ENCODE measurements at regions not wholly inside any gene's neighbourhood (a gene's known extent, or its start where the extent isn't known, plus 50 kb on each side); places are given as distances from the start of the nearest gene placed in this dataset.
"Not testable (repeated sequence)": the region's sequence is repeated elsewhere in the genome, so short reads cannot be mapped to it uniquely, and the experiment has no call there.

DNA sequence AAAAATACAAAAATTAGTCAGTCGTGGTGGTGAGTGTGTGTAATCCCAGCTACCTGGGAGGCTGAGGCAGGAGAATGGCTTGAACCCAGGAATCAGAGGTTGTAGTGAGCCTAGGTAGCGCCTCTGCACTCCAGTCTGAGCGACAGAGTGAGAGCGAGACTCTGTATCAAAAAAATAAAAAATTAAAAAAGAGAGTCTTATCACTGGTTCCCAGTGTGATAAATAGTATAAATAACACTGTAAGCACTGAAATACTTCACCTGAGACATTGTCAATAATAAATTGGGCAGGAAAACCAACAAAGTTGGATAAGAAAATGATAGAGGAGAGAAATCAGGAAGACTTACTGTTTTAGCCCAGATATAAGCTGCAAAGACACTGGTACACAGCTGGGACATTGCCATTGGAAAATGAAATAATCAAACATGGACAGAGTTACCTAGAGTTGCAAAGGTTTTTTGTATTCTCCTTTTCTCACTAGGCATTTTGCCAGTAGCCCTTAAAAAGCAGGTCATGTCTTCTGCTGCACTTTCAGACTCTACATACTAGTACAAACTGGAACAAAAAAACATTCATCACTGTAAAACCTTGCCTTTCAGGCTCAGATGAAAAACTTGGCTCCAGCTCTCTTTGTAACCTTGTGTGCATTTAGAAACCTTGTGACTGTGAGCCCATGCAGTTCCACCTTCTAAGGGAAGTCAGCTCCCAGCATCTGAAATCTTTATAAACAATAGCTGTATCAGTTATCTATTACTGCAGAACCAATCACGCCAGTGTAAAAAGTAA lies 55.0 kb upstream of the PPP1R2C start:
- DNase-seq (ENCODE audit: low read depth in 2 of 2), result no peak

DNA sequence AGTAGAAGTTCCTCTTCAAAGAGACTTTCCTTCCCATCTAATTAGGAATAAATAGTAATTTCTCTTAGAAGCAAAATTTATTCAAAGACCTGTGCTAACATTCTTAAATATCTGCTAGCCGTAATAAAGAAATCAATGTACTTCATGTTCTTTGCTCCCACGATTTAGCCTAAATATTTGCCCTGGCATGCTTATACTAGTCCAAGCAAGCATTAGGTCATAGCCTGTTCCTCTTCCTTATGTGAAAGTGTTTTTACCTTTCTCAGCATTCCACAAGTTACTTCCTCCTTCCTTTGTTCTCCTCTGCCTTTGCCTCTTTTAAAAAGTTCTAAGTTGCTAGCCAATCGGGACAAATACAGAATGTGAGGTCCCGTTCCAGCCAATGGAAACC lies 55.6 kb upstream of the PPP1R2C start:
- not testable (repeated sequence) for DNase-seq (ENCODE audit: low read depth in 2 of 2)

DNA sequence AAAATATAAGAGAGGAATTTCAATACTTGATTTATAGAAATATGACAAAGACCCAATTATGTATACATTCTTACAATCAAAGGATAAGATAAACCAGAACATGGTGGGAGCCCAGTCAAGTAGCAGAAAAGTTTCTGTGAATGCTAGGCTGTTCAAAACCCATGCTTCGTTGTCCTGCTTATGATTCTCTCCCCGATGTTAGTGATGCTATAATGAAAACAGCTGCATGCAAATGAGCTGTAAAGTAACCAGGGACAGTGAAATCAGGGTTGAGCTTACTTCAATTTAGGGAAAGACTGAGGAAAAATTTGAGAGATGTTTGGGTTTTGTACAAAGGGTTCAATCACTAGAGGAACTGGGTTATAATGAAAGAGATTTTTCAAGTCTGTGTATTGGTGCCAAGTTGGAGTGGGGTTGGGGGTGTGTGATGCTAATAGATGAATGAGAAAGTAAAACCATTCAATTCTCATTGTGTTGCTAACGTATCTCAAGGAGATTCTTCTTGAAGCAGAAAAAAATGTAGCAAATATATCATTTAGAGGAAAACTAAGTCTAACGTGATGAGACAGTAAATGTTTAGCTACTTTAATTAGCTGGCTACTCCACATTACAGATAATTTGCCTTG lies 59.3 kb upstream of the PPP1R2C start:
- no peak for DNase-seq (ENCODE audit: low read depth in 2 of 2)

DNA sequence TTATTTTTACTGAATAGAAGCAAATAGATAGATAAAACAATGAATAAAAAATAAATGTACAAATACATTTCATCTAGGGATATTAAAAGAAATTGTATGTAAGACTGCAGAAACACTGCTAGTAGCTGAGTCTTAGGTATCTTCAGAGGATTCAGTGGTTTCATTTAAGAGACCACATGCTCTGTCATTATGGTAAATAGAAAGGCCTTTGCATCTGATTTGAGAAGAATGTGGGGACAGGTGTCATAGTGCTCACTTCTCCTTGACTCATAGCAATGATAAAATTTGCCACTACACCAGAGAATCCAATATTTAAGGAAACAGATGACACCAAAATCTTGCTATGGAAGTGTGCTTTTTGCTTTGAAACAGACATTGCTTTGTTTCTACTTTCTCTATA lies 59.8 kb upstream of the PPP1R2C start:
- no peak for DNase-seq (ENCODE audit: low read depth in 2 of 2)

DNA sequence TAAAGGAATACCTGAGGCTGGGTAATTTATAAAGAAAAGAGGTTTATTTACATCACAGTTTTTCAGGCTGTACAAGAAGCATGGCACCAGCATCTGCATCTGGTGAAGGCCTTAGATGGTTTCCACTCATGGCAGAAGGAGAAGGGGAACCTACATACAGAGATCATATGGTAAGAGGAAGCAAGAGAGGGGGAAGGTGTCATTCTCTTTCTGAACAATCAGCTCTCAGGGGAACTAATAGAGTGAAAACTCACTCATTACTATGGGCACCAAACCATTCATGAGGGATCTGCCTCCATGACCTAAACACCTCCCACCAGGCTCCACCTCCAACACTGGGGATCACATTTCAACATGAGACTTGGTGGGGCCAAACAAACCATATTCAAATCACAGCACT lies 61.7 kb upstream of the PPP1R2C start:
- DNase-seq (ENCODE audit: low read depth in 2 of 2), result no peak

DNA sequence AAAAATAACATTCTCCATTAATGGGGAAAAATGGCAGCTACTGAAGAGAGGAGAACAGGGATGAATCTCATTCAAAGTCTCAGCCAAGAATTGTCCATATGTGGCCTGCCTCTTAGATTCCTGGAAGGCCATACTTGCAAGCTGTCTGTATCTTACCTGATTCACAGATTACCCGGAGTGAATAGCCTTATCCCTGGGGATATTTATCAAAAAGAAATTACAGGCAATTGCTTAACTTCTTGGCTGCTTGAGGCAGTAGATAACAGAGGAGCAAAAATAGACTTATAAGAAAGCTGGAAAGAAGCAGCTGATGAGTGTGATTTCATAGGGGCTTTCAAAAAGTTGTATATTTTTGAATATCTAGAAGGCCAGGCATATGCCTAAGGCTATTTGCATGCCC lies 68.8 kb upstream of the PPP1R2C start:
- no peak for DNase-seq (ENCODE audit: low read depth in 2 of 2)

DNA sequence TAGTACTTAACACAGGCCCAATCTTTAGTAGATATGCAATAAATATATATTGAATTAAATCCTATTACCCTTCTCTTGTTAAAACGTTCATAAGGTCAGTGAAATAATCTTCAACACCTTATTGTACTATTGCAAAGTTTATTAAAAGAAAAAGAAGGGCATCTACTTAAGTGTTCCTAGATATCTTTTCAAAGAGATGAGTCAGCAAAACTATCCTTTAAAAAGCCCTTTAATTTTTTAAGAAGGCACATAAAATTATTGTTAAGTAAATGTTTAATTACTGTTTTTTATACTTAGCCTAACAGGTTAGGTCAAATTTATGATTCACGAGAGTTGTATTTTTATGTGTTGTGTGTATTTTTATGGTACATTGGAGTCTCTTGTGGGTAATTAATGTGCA lies 77.3 kb upstream of the PPP1R2C start:
- DNase-seq (ENCODE audit: low read depth in 2 of 2), result no peak

DNA sequence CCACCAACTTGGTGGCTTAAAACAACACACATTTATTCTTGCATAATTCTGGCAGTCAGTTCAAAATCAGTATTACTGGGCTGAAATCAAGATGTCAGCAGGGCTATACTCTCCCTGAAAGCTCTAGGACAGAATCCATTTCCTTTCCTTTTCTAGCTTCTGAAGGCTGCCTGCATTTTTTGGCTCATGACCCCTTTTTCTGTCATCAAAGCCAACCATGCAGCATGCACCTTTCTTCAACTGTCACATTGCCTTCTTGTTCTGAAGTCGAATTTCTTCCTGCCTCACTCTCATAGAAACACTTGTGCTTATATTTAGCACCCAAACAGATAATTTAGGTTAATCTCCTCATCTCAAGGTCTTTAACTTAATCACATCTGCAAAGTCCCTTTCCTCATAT lies 79.8 kb upstream of the PPP1R2C start:
- DNase-seq (ENCODE audit: low read depth in 2 of 2), result no peak

DNA sequence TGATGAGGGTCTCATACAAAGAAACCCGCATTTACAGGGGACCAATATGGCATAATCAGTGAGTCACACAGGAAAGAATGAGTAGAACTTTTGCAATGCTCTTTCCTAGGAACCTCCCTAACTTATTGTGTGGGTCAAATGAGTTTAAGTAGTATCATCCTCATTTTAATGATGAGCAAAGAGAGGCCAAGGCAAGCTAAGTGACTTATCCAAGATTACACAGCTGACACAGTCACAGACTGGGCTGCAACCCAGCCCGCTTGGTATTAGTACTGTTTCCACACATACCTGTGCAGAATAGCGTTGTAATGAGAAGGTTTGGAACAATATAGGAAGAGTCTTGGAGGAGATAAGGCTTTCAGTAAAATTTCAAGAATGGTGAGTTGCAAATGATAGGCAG lies 91.0 kb upstream of the PPP1R2C start:
- no peak for DNase-seq (ENCODE audit: low read depth in 2 of 2)

DNA sequence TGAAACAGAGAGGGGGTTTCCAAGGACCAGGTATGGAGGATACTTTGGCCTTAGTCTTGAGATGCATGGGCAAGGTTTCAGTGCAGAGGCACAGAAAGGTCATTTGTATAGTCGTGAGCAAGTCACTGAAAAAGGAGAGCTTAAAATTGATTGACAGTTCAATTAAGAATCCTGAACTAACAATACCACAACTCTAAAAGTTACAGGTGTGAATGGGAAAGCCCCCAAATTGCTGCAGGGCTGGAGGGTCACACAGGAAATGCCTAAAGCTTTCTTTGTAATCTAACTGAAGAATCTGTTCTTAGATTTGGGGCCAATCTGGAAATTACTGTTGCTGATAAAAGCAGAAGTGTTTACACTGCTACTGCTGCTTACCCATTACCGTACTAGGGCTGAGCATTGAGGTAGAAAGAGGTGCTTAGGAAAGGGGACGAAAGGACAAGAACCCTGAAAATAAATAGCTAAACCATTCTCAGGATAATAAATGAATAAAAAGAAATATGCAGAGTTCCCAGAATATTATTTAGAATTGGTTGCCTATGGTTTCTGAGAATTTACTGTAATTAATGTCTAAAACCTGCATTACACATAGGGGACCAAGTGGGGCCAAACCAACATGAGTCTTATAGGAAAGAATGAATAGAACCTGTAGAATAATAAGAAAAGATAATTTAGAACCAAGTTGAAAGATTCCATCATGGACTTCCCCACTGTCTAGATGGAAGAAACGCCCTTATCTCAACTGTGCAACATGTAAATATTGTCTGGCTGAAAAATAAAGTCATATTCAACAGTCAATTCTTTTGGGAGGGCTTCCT lies 91.9 kb upstream of the PPP1R2C start:
- DNase-seq (ENCODE audit: low read depth in 2 of 2), result no peak

DNA sequence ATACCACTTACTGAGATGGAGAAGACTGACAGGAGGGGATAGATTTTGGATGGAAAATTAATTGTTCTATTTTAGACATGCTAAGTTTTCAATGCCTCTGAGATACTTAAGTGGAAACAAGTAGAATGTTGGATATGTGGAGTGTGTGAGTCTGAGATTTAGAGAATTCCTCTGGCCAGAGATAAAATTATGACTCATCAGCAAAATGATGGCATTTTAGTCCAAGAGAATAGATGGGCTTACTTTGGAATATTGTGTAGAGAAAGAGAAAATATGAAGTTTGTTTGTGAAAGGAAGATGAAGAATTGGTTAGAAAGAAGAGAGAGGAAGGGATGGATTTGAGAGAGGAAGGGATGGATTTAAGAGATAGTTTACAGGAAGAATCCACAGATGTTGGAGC lies 108.6 kb upstream of the PPP1R2C start:
- no peak for DNase-seq (ENCODE audit: low read depth in 2 of 2)

DNA sequence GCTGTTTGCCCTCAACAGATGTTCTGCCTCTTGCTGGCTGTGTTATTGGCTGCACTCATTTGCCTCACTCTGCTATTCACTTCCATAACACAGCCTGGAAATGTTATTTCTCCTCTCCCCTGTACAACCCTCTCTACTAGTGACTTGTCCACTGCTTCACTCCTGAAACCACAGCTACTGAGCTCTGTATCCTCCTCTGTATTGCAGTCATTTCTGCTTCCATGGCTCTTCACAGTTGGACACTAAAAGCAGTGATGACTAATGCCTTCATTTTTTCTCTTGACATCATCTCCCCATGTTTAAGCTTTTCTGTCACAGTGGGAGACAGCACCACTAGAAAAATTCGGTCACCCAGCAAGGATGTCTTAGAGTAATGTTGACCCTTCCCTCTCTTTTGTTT lies 123.0 kb upstream of the PPP1R2C start:
- no peak for DNase-seq (ENCODE audit: low read depth in 2 of 2)

DNA sequence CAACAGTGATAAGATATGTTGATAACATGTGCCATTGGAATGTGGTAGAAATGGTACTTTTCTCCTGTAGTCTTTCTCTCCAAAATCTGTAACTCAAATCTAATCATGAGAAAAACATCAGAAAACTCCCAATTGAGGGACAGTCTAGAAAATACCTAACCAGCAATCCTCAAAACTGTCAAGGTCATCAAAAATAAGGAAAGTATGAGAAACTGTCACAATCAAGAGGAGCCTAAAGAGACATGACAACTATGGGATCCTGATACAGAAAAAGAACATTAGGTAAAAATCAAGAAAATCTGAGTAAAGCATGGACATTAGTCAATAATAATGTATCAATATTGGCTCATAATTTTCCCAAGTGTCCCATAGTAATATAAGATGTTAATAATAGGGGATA lies 124.5 kb upstream of the PPP1R2C start:
- DNase-seq (ENCODE audit: low read depth in 2 of 2), result no peak

DNA sequence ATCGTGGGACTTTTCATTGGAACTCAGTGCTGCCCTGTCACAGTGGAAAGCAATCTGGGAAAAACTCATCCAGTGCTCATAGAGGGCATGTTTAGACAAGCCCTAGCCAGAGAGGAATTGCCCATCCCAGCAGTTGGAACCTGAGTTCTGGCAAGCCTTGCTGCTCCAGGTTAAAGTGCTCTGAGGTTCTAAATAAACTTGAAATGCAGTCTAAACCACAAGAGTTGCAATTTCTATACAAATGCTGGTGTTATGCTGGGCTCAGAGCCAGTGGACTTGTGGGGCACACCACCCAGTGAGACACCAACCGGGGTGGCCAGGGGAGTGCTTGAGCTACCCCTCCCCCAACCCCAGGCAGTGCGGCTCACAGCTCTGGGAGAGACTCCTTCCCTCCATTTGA lies 142.8 kb upstream of the PPP1R2C start:
- DNase-seq (ENCODE audit: low read depth in 2 of 2), result no peak

DNA sequence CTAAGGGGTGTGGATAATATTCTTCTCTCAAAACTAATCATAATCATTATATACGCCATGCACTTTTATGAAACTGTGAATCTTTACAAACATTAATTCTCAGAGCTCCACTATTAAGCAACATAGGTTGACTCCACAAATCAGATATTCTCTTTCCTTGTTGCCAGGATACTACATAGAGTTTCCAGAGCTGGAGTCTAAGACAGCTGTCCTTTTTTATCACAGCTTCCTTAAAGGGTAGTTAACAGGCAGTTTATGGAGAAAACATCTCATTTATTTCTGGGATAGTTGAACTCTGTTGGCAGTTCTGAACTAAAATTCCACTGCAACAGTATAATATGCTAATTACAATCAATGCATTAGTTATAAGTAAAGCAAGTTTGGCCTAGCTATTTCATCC lies 152.1 kb upstream of the PPP1R2C start:
- DNase-seq (ENCODE audit: low read depth in 2 of 2), result no peak

DNA sequence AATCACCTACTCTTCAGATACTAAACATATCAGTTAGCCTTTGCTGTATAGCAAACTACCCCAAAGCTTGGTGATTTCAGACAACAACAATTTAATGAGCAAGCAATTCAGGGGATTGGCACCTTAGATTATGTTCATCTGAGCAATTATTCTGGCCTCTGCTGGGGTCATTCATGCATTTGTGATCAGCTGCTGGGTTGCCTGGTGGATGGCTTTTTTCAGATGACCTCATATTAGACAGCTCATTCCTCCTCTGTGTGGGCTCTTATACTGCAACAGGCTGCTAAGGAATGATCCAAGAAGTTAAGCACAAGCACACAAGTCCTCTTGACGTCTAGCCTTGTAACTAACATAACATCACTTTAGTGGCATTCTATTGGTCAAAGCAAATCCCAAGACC lies 153.0 kb upstream of the PPP1R2C start:
- no peak for DNase-seq (ENCODE audit: low read depth in 2 of 2)

DNA sequence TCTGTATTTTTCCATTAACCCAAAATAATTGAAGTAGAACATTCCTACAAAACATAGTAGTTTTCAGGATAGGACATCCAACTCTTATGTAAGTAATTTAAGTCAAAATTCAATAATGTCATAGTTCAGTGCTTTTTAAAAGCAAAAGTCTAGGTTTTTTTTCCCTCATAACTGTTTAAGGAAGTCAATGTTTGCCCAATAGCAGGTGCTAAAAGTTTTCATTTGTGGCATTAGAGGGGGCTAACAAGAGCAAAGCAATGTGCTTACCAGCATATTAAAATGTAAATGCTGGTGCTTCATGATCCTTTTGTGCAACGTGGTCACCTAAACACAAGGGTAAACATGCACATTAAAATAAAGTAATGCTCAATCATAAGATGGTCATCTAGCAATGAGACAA lies 155.2 kb upstream of the PPP1R2C start:
- DNase-seq (ENCODE audit: low read depth in 2 of 2), result no peak

DNA sequence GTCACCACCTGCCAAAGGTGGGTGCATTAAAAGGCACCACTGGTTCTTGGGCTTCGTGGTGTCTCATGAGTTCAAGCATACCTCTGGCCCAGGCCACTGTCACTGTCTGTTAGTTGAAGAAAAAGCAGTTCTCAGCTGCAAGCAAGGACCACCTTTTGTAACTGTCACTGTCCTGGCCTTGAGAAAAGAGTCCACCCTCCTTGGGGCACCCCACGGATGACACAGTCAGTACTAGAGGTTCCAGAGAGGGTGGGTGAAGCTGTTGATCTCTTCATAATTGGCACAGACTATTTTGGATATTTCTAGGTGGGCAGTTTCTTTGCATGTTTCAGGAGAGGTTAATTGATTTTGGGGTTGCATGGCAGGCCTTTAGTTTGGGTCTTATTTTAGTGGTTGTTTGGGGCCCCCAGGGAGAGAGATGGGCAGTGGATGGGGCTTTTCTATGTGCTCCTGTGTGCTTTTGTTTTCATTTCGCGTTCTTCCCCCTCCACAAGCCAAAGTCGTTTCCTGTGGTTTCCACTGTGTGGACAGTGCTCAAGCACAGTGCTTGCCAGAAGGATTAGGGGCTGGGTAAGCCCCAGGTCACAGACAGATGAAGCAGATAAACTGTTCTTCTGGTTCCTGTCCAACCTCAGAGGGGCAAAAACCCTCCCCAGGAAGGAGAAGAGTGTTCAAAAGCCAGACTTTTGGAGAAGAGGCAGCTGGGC lies 156.2 kb upstream of the PPP1R2C start:
- no peak for DNase-seq (ENCODE audit: low read depth in 2 of 2)

DNA sequence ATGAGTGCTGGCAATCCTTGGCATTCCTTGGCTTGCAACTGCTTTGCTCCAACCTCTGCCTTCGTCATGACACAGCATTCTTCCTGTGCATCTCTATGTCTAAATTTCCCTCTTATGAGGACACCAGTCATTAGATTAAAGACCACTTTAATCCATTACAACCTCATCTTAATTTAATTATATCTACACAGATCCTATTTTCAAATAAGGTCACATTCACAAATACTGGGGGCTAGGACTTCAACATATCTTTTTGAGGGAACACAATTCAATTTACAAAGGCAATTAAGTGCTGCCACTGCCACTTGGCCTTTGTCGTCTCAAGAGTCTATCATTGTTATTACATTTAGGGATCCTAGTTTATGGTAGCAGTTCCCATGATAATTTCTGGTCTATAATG lies 163.7 kb upstream of the PPP1R2C start:
- no peak for DNase-seq (ENCODE audit: low read depth in 2 of 2)

DNA sequence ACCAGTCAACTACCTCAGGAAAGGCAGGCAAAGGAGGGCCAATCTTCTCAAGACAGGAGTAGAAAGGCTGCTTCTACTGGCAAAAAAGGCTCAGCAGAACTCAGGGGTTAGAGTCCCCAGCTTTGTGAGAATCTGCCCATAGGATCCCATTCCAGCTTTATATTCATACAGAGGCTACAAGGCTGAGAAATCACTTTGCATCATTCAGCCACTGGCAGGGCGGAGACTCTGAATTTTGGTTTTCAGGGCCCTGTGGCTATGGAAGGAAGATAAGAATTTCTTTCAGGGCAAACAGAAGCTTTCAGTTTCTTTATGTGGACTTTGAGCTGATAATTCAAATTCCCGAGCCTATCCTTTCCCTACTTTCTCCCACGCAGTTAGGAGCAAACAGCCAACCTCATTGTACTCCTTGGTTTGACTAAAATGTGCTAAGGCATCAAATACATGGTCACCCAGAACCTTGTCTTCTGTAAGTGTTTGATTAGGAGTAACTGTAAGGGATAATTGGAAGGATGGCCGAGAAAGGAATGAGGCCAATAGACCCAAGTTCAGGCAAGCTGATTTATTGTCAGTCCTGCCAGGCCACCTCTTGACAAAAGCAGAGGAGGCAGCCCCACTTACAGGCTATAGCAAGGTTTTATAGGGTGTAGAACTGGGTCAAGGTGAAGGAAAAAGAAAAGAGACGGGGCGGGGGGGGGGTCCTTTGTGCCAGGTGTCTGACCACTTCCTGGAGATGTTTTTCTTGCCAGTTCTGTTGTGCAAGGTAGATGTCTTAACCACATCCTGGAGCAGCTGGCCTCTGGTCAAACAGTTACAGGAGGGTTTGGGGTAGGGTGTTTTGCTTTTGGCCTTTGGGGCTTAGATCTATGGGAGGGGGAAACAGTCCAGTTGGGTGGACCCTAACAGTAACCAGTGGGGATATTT lies 165.3 kb upstream of the PPP1R2C start:
- no peak for DNase-seq (ENCODE audit: low read depth in 2 of 2)

DNA sequence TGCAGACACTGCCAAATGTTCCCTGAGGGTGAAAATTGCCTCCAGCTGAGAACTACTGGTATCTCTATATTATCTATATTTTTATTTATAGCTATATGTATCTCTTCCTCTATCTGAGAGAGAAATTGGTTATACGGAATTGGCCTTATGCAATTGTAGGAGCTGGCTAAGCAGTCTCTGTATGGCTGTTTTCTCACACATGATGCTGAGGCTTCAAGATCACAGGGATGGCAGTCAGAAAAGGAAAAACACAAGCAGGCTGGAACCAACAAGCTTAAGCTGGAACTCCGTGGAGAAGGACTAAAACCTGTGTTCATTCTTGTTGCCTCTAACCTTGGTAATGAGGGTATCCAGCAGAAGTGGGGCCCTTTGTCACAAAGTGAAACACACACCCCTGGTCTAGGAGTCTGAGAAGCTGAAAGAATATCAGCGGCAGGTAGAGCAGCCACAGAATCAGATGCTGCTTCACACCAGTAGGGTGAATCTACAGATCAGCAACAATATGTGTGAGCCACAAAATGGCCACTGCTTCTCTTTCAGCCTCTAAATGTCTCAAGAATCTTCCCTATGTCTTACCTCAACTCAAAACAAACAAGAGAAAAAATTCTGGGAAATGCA lies 166.5 kb upstream of the PPP1R2C start:
- DNase-seq (ENCODE audit: low read depth in 2 of 2), result no peak
